ENCODE measurements at regions not wholly inside any gene's neighbourhood (a gene's known extent, or its start where the extent isn't known, plus 50 kb on each side); places are given as distances from the start of the nearest gene placed in this dataset.

DNA sequence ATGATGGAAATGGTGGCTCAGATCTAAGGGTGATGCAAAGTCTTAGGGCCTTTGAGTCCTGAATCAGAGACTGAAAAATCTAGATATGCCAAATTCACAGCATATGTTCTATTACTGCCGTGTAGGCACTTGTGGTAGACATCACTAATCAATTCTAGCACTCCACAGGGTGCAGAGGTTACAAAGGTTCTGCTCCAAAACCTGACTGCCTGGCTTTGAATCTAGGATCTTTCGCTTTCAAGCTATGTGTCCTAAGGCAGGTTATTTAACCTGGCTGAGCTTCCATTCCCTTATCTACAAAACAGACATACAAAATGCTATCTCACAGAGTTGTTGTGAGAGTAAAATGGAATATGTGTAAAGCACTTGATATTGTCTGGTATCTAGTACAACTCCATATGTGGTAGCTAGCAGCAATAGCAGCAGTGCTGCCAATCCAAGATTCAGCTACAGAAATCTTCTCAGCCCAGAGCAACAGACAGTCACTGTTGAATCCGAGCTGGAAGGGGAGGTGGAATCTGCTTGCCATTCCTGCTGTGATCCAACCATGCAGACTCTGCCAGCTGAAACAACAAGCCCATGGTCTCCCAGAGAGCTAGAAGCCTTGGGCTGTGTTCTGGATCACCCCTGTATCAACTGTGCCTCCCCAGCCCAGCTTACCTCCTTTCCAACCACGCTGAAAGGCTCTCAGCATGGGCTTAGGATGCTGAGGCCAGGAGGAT lies 206.9 kb downstream of the TFAP2C start:
- DNase-seq (ENCODE audit: low read depth), result no peak

GRCh38 chr20:56839222-56839621 lies 210.1 kb downstream of the TFAP2C start:
- no peak for DNase-seq (ENCODE audit: low read depth)

DNA sequence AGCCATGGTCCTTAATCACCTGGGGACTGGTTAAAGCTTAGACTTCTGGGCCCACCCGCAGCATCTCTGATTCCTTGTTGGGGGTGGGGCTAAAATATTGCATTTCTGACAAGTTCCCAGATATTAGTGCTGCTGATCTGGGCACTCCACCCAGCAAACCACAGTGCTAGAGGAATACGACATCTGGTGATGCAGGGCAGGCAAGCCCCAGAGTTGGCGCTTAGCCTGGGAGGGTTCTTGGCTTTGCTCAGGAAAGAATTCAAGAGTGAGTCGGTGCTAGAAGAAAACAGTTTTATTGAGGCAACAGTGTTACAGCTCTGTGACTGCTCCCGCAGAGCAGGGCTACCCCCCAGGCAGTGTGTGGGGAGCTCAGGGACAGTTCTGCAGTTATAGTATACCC lies 210.7 kb downstream of the TFAP2C start:
- DNase-seq (ENCODE audit: low read depth), result no peak

DNA sequence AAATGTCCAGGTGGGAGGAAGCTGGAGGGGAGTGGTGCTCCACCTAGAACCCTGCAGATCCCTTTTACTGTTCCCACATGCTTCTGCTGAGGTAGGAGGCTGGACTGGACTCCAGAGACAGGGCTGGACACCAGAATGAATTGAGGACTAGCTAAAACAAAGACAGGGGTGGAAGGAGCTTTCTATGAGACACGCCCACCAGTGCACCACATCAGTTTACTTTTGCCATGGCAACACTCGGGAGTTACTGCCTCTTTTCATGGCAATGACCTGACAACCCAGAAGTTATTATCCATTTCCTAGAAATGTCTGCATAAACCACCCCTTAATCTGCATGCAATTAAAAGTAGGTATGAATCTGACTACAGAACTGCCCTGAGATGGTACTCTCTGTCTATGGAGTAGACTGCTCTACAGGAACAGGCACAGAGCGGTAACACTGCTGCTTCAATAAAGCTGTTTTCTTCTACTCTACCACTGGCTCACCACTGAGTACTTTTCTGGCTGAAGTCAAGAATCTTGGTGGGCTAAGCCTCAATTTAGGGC lies 211.7 kb downstream of the TFAP2C start:
- DNase-seq (ENCODE audit: low read depth), result no peak

DNA sequence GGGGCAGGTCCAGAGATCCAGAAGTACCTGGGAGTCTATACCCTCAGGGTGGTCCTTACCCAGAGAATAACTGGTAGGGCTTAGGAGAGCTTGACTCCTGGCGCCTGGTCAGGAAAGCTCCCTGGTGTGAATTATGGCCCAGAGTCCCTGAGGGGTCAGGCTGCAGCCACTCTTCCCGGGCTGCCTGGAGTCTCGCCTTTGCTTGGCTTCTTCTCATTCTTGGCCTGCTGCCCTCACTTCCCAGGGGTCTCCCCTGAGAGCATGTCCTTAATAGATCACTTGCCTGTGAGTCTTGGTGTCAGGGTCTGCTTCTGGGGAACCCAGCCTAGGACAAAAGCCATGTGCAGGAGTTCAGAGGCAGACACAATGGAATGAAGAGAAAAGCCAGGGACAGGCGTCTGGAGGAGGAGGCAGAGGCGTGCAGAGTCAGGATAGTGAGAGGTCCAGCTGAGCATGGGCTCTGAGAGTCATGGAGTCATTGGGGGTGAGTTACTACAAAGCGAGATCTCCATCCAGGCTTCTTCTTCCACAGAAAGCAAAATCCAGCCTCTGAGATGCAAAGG lies 212.3 kb downstream of the TFAP2C start:
- no peak for DNase-seq (ENCODE audit: low read depth)

DNA sequence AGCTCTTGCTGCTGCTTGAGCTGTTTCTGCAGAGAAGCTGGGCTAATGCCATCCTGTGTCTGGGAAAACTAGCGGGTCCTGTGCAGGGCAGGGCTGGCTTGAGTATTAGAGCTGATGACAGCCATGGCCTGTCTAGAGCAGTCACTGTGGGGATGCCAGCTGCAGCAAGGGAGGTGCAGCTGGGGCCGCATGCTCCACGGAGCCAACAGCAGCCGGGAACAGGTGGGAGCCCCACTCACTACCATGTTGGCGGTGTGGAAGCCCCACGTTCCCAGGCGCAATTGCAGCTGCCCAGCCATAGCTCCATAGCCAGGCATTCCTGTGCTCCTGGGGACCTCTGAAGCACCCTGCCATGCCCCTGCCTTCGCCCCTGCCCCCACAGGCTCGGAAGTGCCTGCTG lies 212.9 kb downstream of the TFAP2C start:
- no peak for DNase-seq (ENCODE audit: low read depth)

GRCh38 chr20:56843386-56843785 lies 214.3 kb downstream of the TFAP2C start:
- no peak for DNase-seq (ENCODE audit: low read depth)

DNA sequence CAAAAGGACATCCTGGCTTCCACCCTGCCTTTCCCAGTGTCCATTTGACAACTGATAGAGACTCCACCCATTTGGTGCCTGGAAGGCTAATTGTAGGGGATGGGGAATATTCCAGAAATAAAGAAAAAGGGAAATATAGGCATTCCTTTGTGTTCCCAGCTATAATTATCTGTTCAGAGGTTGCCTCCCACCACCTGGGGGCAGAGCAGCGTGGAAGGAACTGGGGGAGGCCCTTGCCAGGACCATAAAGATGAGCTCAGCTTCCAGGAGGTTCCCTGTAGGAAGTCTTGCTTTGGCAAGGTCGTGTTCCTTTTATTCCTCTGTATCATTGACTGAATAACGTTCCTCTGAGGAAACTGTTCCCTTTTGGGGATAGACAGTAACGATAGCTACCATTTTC lies 214.7 kb downstream of the TFAP2C start:
- DNase-seq (ENCODE audit: low read depth), result no peak

DNA sequence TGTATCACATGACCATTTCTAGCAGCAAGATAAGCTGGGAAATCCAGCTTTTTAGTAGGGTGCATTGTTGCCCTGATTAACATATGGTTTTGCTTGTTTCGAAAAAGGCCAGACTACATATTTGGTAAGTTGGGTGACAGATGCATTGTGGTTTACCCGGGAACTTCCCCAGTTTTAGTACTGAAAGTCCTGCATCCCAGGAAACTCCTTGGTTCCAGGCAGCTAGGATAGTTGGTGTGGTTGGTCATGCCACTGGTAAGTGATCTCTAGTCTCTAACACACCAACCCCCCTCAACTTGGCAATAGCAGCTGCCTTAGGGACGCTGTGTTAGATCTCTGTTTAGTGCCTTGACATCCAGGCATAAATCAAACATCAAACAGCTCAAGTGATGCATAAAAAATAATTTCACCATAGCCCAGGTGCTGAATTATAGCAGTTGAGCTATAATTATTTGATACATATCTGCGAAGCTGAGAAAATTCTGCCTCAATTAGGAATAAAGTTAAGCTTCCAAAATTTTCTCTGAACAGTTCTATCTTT lies 216.5 kb downstream of the TFAP2C start:
- no peak for DNase-seq (ENCODE audit: low read depth)

DNA sequence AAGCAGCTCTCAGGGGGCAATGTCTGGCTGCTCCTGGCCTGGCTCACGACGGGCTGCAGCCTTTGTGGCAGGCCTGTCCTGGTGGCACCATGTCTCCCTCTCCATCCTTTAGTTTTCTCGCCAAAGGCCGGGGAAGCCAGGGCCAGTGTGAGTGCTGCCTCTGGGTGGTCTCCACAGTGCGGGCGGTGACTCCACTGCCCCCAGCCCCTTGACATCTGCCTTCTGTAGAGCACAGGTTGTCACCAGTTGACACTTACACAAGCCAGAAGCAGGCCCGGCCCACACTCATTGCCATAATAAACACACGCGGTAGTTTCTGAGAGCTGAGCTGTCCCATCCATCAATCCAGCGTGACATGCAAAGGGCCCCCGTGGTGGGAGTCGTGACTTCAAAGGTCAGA lies 219.5 kb downstream of the TFAP2C start:
- no peak for DNase-seq (ENCODE audit: low read depth)

- DNase-seq (ENCODE audit: low read depth), result no peak
These were observed 222.4 kb downstream of the TFAP2C start for GRCh38 chr20:56851552-56851951.

GRCh38 chr20:56855708-56856107 lies 226.6 kb downstream of the TFAP2C start:
- no peak for DNase-seq (ENCODE audit: low read depth)

GRCh38 chr20:56857950-56858349 lies 228.8 kb downstream of the TFAP2C start:
- no peak for DNase-seq (ENCODE audit: low read depth)

GRCh38 chr20:56859039-56859800 lies 230.1 kb downstream of the TFAP2C start:
- no peak for DNase-seq (ENCODE audit: low read depth)

DNA sequence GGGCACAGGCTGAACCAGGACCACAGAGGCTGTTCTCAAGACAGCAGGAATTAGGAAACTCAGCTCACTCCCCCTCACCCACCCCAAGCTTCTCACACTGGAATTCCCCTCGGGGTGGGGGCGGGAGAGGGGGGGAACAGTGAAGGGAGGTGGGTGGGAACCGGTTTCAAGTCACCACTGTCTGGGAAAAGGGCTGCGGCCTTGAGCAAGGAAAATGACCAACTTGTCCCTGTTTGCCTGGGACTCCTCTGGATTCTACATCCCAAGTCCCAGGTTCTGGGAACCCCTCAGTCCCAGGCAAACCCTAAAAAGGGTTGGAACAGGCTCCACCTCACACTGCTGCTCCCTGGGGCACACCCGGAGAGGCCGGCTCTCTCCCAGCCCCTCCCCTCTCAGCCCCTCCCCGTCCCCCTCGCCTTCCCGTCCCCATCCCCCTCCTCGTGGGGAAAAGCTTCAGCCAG lies 230.7 kb downstream of the TFAP2C start:
- no peak for DNase-seq (ENCODE audit: low read depth)

DNA sequence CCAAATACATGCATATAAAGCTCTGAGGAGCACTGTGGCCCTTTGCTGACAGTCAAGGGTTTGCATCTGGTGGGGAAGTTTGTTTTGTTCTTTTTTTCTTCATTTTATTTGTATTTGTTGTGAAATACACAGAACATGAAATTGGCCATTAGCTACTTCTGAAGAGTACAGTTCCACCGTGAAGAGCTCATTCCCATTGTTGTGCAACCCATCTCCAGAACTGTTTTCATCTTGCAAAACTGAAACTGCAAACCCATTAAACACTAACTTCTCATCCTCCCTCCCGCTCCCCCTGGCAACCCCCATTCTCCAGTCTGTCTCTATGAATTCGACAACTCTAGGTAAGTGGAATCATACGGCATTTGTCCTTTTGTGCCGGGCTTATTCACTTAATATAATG lies 231.3 kb downstream of the TFAP2C start:
- DNase-seq (ENCODE audit: low read depth), result no peak

GRCh38 chr20:56861590-56861989 lies 232.5 kb downstream of the TFAP2C start:
- no peak for DNase-seq (ENCODE audit: low read depth)

- no peak for DNase-seq (ENCODE audit: low read depth)
These were observed 235.9 kb downstream of the TFAP2C start for GRCh38 chr20:56865055-56865454.

DNA sequence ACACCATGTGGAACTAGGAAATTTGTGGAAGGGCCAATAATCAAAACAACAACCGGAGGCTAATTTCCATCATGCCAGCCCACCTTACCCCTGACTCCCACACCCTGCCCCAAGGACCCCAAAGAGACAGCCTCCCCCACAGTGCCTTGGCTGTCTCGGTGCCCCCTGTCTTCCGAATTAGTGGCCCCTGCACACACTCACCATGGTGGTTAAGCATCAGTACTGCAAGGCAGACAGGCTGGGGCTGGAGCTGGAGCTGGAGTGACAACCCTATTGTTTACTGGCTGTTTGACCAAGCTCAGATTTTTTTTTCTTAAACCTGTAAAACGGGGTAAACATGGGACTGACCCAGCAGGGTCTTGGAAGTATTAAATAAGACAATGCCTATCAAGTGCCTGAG lies 238.0 kb downstream of the TFAP2C start:
- DNase-seq (ENCODE audit: low read depth), result no peak

- DNase-seq (ENCODE audit: low read depth), result no peak
These were observed 239.6 kb downstream of the TFAP2C start for GRCh38 chr20:56868746-56869145.

GRCh38 chr20:56870271-56870670 lies 241.2 kb downstream of the TFAP2C start:
- no peak for DNase-seq (ENCODE audit: low read depth)

DNA sequence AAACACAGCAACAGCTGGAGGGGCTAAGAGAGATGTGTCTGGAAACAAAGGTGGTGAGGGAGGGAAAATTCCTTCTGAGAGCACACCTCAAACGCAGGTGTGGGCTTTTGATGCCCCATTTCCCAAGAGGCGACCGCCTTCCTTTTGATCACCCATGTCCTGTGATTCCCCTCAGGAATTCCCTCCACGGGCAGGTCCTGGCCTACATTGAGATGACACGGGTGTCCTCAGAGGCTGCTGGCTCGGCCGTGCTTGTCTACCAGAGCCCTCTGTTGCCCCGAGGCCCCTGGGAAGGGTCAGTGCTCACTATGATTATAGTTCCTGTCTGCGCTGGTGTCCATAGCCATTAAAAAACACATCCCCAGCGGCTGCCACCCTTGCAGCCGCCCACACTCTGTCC lies 242.6 kb downstream of the TFAP2C start:
- no peak for DNase-seq (ENCODE audit: low read depth)
